Vagina (tissue), 2 donors: ENCODE measurements at regions not wholly inside any gene's neighbourhood (a gene's known extent, or its start where the extent isn't known, plus 50 kb on each side); places are given as distances from the start of the nearest gene placed in this dataset.

Source experiments
- DNase-seq, 2 donors: peaks; one replicate each; pipeline ENCODE4 v3.0.0-alpha.2; 2017; ENCODE audit errors: extremely low spot score in 2 of 2
- H3K27ac ChIP-seq: fragments of 200-600 bp; sonication (generic); one replicate; pipeline ENCODE4 v1.5.1; 2019
- H3K27me3 ChIP-seq: fragments of 200-600 bp; sonication (generic); one replicate; pipeline ENCODE4 v1.5.1; 2019
- H3K36me3 ChIP-seq, 2 donors: fragments of 200-600 bp; sonication (generic); one replicate each; pipeline ENCODE4 v1.5.1; 2017 to 2019
- H3K4me1 ChIP-seq: fragments of 200-600 bp; sonication (generic); one replicate; pipeline ENCODE4 v1.5.1; 2019
- H3K4me3 ChIP-seq, 2 donors: fragments of 200-600 bp; sonication (generic); 1 replicate in 1 of 2; 2 replicates in 1 of 2; pipeline ENCODE4 v1.5.1; 2016 to 2019
- H3K9me3 ChIP-seq: fragments of 200-600 bp; sonication (generic); one replicate; pipeline ENCODE4 v1.5.1; 2019
- CTCF ChIP-seq, 3 experiments: fragments of 450-650 bp in 2 of 3; fragments of 200-600 bp in 1 of 3; sonication (generic) in 1 of 3; IDR thresholded peaks; one replicate each; pipeline ENCODE4 v1.5.1; 2017 to 2019; ENCODE audit warnings: antibody characterized with exemption in 3 of 3, mild to moderate bottlenecking in 2 of 3, moderate library complexity in 2 of 3
- POLR2A ChIP-seq, 2 donors: fragments of 450-650 bp; IDR thresholded peaks; one replicate each; pipeline ENCODE4 v1.6.1; 2017; ENCODE audit warnings: antibody characterized with exemption in 2 of 2, mild to moderate bottlenecking in 2 of 2, moderate library complexity in 2 of 2
- POLR2AphosphoS5 ChIP-seq, 2 donors: sonication (generic); formaldehyde crosslinking; IDR thresholded peaks; one replicate each; pipeline ENCODE4 v1.9.0; 2017; ENCODE audit warnings: antibody characterized with exemption in 2 of 2, mild to moderate bottlenecking in 2 of 2, low read depth in 1 of 2; ENCODE audit not compliant: insufficient read depth in 1 of 2
- intact Hi-C: fragments of 100-400 bp; cut with DNase I; formaldehyde crosslinking; loops from one replicate; pipeline ENCODE4 v1.15.1; 2023

- intact Hi-C loops, result no loop called here
Measured at GRCh38 chr1:34610063-34610462, 144.8 kb upstream of the GJB5 start.

GRCh38 chr1:34611571-34611970 lies 143.3 kb upstream of the GJB5 start:
- Histone ChIP-seq H3K36me3 (no peaks in the 10 kb centered on the region), H3K27me3 (no peaks in the 10 kb centered on the region)
- TF ChIP-seq POLR2AphosphoS5 (IDR thresholded peaks at IDR 0.05; ENCODE audit: insufficient read depth in 1 of 2, low read depth in 1 of 2), result no peak
- TF ChIP-seq POLR2A (IDR thresholded peaks at IDR 0.05), result no peak
- no peak for TF ChIP-seq CTCF (IDR thresholded peaks at IDR 0.05)

More at GRCh38 chr1:34610063-34610462, 144.8 kb upstream of the GJB5 start:
- Histone ChIP-seq H3K36me3 (no peaks in the 10 kb centered on the region), H3K4me3 (no peak overlapping the region), H3K4me1 (no peaks in the 10 kb centered on the region), H3K27ac (no peak overlapping the region), H3K9me3 (no peaks in the 10 kb centered on the region), H3K27me3 (no peaks in the 10 kb centered on the region)
- DNase-seq, result no peak
- TF ChIP-seq POLR2AphosphoS5 (IDR thresholded peaks at IDR 0.05; ENCODE audit: insufficient read depth in 1 of 2, low read depth in 1 of 2) (no peak), CTCF (IDR thresholded peaks at IDR 0.05) (no peak), POLR2A (IDR thresholded peaks at IDR 0.05) (no peak)

GRCh38 chr1:34612091-34612827 lies 142.6 kb upstream of the GJB5 start:
- Histone ChIP-seq H3K36me3 (no peaks in the 10 kb centered on the region), H3K9me3 (no peaks in the 10 kb centered on the region), H3K27me3 (no peaks in the 10 kb centered on the region), H3K27ac (no peak overlapping the region), H3K4me3 (no peak overlapping the region), H3K4me1 (no peaks in the 10 kb centered on the region)
- DNase-seq, result no peak
- intact Hi-C loops, result no loop called here
- no peak for TF ChIP-seq CTCF (IDR thresholded peaks at IDR 0.05)
- TF ChIP-seq POLR2AphosphoS5 (IDR thresholded peaks at IDR 0.05; ENCODE audit: insufficient read depth in 1 of 2, low read depth in 1 of 2), result no peak
- no peak for TF ChIP-seq POLR2A (IDR thresholded peaks at IDR 0.05)

More at GRCh38 chr1:34611571-34611970, 143.3 kb upstream of the GJB5 start:
- no peaks in the 10 kb centered on the region for H3K9me3 ChIP-seq
- DNase-seq, result no peak
- H3K4me3 ChIP-seq, result no peak overlapping the region
- no peak overlapping the region for H3K27ac ChIP-seq
- intact Hi-C loops, result no loop called here
- no peaks in the 10 kb centered on the region for H3K4me1 ChIP-seq

- intact Hi-C loops, result no loop called here
- DNase-seq, result no peak
- Histone ChIP-seq H3K27me3 (no peaks in the 10 kb centered on the region), H3K27ac (no peak overlapping the region), H3K9me3 (no peaks in the 10 kb centered on the region), H3K4me1 (no peaks in the 10 kb centered on the region), H3K4me3 (no peak overlapping the region), H3K36me3 (no peaks in the 10 kb centered on the region)
- TF ChIP-seq POLR2A (IDR thresholded peaks at IDR 0.05) (no peak), CTCF (IDR thresholded peaks at IDR 0.05) (no peak), POLR2AphosphoS5 (IDR thresholded peaks at IDR 0.05; ENCODE audit: insufficient read depth in 1 of 2, low read depth in 1 of 2) (no peak)
Measured at GRCh38 chr1:34617321-34618118, 137.3 kb upstream of the GJB5 start.

- no peak for DNase-seq
- H3K36me3 ChIP-seq, result no peaks in the 10 kb centered on the region
- H3K4me1 ChIP-seq, result no peaks in the 10 kb centered on the region
- H3K27me3 ChIP-seq, result no peaks in the 10 kb centered on the region
- intact Hi-C loops, result no loop called here
- H3K27ac ChIP-seq, result no peak overlapping the region
- no peaks in the 10 kb centered on the region for H3K9me3 ChIP-seq
- H3K4me3 ChIP-seq, result no peak overlapping the region
- TF ChIP-seq CTCF (IDR thresholded peaks at IDR 0.05) (no peak), POLR2AphosphoS5 (IDR thresholded peaks at IDR 0.05; ENCODE audit: insufficient read depth in 1 of 2, low read depth in 1 of 2) (no peak), POLR2A (IDR thresholded peaks at IDR 0.05) (no peak)
Measured at GRCh38 chr1:34618381-34618780, 136.5 kb upstream of the GJB5 start.
